ENCODE measurements at regions not wholly inside any gene's neighbourhood (a gene's known extent, or its start where the extent isn't known, plus 50 kb on each side); places are given as distances from the start of the nearest gene placed in this dataset.
A peak's percentile ranks its signal among the peaks of the same experiment; 100 is the strongest.

GRCh38 chr9:81116340-81117137 is 572.8 kb downstream of the TLE1 start:
- H3K36me3 Mint-ChIP-seq: no peaks in the 10 kb centered on the region
- H3K4me3 Mint-ChIP-seq: no peak overlapping the region
- H3K4me1 Mint-ChIP-seq (ENCODE audit: low read depth): peaks cover 16% of the 10 kb centered on the region
- peaks cover 1% of the 10 kb centered on the region for H3K27me3 Mint-ChIP-seq
- no peaks in the 10 kb centered on the region for H3K9me3 Mint-ChIP-seq (ENCODE audit: low read depth)
- H3K27ac Mint-ChIP-seq: no peak overlapping the region

- H3K9me3 Mint-ChIP-seq (ENCODE audit: low read depth): no peaks in the 10 kb centered on the region
- H3K36me3 Mint-ChIP-seq: no peaks in the 10 kb centered on the region
- peaks cover 16% of the 10 kb centered on the region for H3K4me1 Mint-ChIP-seq (ENCODE audit: low read depth)
- no peak overlapping the region for H3K4me3 Mint-ChIP-seq
- peaks cover 1% of the 10 kb centered on the region for H3K27me3 Mint-ChIP-seq
- H3K27ac Mint-ChIP-seq: no peak overlapping the region
Measured at GRCh38 chr9:81113453-81114124, 575.8 kb downstream of the TLE1 start.

- Mint-ChIP-seq H3K4me1 (ENCODE audit: low read depth) (peaks cover 16% of the 10 kb centered on the region), H3K36me3 (no peaks in the 10 kb centered on the region), H3K4me3 (peak overlapping the region; percentile 10)
Measured at GRCh38 chr9:81112627-81113452, 576.5 kb downstream of the TLE1 start.

GRCh38 chr9:81108821-81109220 is 580.5 kb downstream of the TLE1 start:
- H3K36me3 Mint-ChIP-seq: no peaks in the 10 kb centered on the region
- peaks cover 13% of the 10 kb centered on the region for H3K4me1 Mint-ChIP-seq (ENCODE audit: low read depth)
- no peak overlapping the region for H3K4me3 Mint-ChIP-seq
- no peaks in the 10 kb centered on the region for H3K9me3 Mint-ChIP-seq (ENCODE audit: low read depth)
- H3K27me3 Mint-ChIP-seq: peaks cover 4% of the 10 kb centered on the region
- H3K27ac Mint-ChIP-seq: no peak overlapping the region

More at GRCh38 chr9:81112627-81113452, 576.5 kb downstream of the TLE1 start:
- no peak overlapping the region for H3K27ac Mint-ChIP-seq
- H3K27me3 Mint-ChIP-seq: no peaks in the 10 kb centered on the region
- H3K9me3 Mint-ChIP-seq (ENCODE audit: low read depth): no peaks in the 10 kb centered on the region

- no peaks in the 10 kb centered on the region for H3K9me3 Mint-ChIP-seq (ENCODE audit: low read depth)
- no peaks in the 10 kb centered on the region for H3K36me3 Mint-ChIP-seq
- no peak overlapping the region for H3K4me3 Mint-ChIP-seq
- peaks cover 8% of the 10 kb centered on the region for H3K4me1 Mint-ChIP-seq (ENCODE audit: low read depth)
- no peak overlapping the region for H3K27ac Mint-ChIP-seq
- H3K27me3 Mint-ChIP-seq: peaks cover 4% of the 10 kb centered on the region
Measured at GRCh38 chr9:81108391-81108790, 581.0 kb downstream of the TLE1 start.

GRCh38 chr9:81103597-81104471 is 585.5 kb downstream of the TLE1 start:
- peaks cover 4% of the 10 kb centered on the region for H3K27me3 Mint-ChIP-seq
- no peaks in the 10 kb centered on the region for H3K9me3 Mint-ChIP-seq (ENCODE audit: low read depth)
- no peaks in the 10 kb centered on the region for H3K36me3 Mint-ChIP-seq
- no peaks in the 10 kb centered on the region for H3K4me1 Mint-ChIP-seq (ENCODE audit: low read depth)
- no peak overlapping the region for H3K27ac Mint-ChIP-seq
- H3K4me3 Mint-ChIP-seq: no peak overlapping the region

GRCh38 chr9:81097131-81097847 is 592.1 kb downstream of the TLE1 start:
- peaks cover 11% of the 10 kb centered on the region for H3K9me3 Mint-ChIP-seq (ENCODE audit: low read depth)

GRCh38 chr9:81096625-81097024 is 592.7 kb downstream of the TLE1 start:
- no peaks in the 10 kb centered on the region for H3K4me1 Mint-ChIP-seq (ENCODE audit: low read depth)
- H3K27ac Mint-ChIP-seq: no peak overlapping the region
- H3K36me3 Mint-ChIP-seq: no peaks in the 10 kb centered on the region
- H3K4me3 Mint-ChIP-seq: no peak overlapping the region
- no peaks in the 10 kb centered on the region for H3K27me3 Mint-ChIP-seq
- peaks cover 14% of the 10 kb centered on the region for H3K9me3 Mint-ChIP-seq (ENCODE audit: low read depth)

More at GRCh38 chr9:81097131-81097847, 592.1 kb downstream of the TLE1 start:
- Mint-ChIP-seq H3K4me1 (ENCODE audit: low read depth) (no peaks in the 10 kb centered on the region), H3K36me3 (no peaks in the 10 kb centered on the region), H3K27me3 (no peaks in the 10 kb centered on the region), H3K4me3 (no peak overlapping the region), H3K27ac (no peak overlapping the region)

GRCh38 chr9:81092057-81092456 is 597.3 kb downstream of the TLE1 start:
- Mint-ChIP-seq H3K4me1 (ENCODE audit: low read depth) (no peaks in the 10 kb centered on the region), H3K36me3 (no peaks in the 10 kb centered on the region), H3K27me3 (no peaks in the 10 kb centered on the region), H3K27ac (no peak overlapping the region), H3K4me3 (no peak overlapping the region), H3K9me3 (ENCODE audit: low read depth) (peaks cover 14% of the 10 kb centered on the region)

- Mint-ChIP-seq H3K27me3 (no peaks in the 10 kb centered on the region), H3K36me3 (no peaks in the 10 kb centered on the region), H3K4me1 (ENCODE audit: low read depth) (no peaks in the 10 kb centered on the region), H3K27ac (no peak overlapping the region), H3K9me3 (ENCODE audit: low read depth) (peaks cover 12% of the 10 kb centered on the region), H3K4me3 (no peak overlapping the region)
Measured at GRCh38 chr9:81088341-81088740, 601.0 kb downstream of the TLE1 start.

- Mint-ChIP-seq H3K4me1 (ENCODE audit: low read depth) (no peaks in the 10 kb centered on the region), H3K4me3 (no peak overlapping the region), H3K36me3 (no peaks in the 10 kb centered on the region), H3K27me3 (no peaks in the 10 kb centered on the region), H3K9me3 (ENCODE audit: low read depth) (no peaks in the 10 kb centered on the region), H3K27ac (no peak overlapping the region)
Measured at GRCh38 chr9:81086416-81086815, 602.9 kb downstream of the TLE1 start.

- no peak overlapping the region for H3K4me3 Mint-ChIP-seq
- H3K4me1 Mint-ChIP-seq (ENCODE audit: low read depth): no peaks in the 10 kb centered on the region
- no peak overlapping the region for H3K27ac Mint-ChIP-seq
- no peaks in the 10 kb centered on the region for H3K9me3 Mint-ChIP-seq (ENCODE audit: low read depth)
- no peaks in the 10 kb centered on the region for H3K36me3 Mint-ChIP-seq
- no peaks in the 10 kb centered on the region for H3K27me3 Mint-ChIP-seq
Measured at GRCh38 chr9:81083854-81084512, 605.4 kb downstream of the TLE1 start.

- Mint-ChIP-seq H3K36me3 (no peaks in the 10 kb centered on the region), H3K4me3 (no peak overlapping the region), H3K27ac (no peak overlapping the region), H3K27me3 (no peaks in the 10 kb centered on the region), H3K4me1 (ENCODE audit: low read depth) (no peaks in the 10 kb centered on the region), H3K9me3 (ENCODE audit: low read depth) (no peaks in the 10 kb centered on the region)
Measured at GRCh38 chr9:81083067-81083466, 606.3 kb downstream of the TLE1 start.
